ENCODE measurements at regions not wholly inside any gene's neighbourhood (a gene's known extent, or its start where the extent isn't known, plus 50 kb on each side); places are given as distances from the start of the nearest gene placed in this dataset.

- no peaks in the 10 kb centered on the region for H3K36me3 ChIP-seq
- TF ChIP-seq, protein P1, sequence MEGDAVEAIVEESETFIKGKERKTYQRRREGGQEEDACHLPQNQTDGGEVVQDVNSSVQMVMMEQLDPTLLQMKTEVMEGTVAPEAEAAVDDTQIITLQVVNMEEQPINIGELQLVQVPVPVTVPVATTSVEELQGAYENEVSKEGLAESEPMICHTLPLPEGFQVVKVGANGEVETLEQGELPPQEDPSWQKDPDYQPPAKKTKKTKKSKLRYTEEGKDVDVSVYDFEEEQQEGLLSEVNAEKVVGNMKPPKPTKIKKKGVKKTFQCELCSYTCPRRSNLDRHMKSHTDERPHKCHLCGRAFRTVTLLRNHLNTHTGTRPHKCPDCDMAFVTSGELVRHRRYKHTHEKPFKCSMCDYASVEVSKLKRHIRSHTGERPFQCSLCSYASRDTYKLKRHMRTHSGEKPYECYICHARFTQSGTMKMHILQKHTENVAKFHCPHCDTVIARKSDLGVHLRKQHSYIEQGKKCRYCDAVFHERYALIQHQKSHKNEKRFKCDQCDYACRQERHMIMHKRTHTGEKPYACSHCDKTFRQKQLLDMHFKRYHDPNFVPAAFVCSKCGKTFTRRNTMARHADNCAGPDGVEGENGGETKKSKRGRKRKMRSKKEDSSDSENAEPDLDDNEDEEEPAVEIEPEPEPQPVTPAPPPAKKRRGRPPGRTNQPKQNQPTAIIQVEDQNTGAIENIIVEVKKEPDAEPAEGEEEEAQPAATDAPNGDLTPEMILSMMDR (IDR thresholded peaks at IDR 0.05; ENCODE audit: low read depth, low read length) = no peak
- peaks cover 9% of the 10 kb centered on the region for H3K4me1 ChIP-seq (ENCODE audit: low read depth)
- no peak overlapping the region for H3K27ac ChIP-seq
- H3K9me3 ChIP-seq (ENCODE audit: low read depth) = no peaks in the 10 kb centered on the region
- DNase-seq (ENCODE audit: low read depth in 1 of 2, low spot score in 1 of 2) = no peak
- H3K27me3 ChIP-seq = no peaks in the 10 kb centered on the region
- H3K4me3 ChIP-seq = no peak overlapping the region
These were observed 133.1 kb upstream of the SFSWAP start for GRCh38 chr12:131577766-131578165.

- no peaks in the 10 kb centered on the region for H3K9me3 ChIP-seq (ENCODE audit: low read depth)
These were observed 131.9 kb upstream of the SFSWAP start for GRCh38 chr12:131578828-131579470.

DNA sequence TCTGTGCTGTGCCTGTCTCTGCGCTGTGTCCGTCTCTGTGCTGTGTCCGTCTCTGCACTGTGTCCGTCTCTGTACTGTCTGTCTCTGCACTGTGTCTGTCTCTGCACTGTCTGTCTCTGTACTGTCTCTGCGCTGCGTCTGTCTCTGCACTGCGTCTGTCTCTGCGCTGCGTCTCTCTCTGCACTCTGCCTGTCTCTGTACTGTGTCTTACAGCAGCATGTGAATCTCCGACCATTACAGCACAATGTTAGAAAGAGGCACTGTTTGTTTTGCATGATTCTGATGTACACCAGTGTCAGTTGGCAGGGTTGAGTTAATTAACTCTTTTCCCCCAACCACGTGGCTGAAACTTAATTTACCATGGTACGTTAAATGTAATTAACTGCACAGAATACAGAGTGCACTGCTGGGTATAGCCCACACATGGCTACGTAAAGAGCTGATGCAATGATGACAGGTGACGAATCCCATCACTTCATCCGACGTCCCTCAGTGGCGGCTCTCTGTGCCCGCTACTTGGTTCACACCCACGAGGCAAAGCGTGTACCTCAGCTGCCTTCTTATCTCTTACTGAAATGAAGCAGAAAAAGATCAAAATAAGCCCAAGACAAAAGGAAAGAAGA is 127.7 kb upstream of the SFSWAP start:
- TF ChIP-seq, protein P1 (IDR thresholded peaks at IDR 0.05; ENCODE audit: low read depth, low read length) = no peak
- Histone ChIP-seq H3K27ac (no peak overlapping the region), H3K4me3 (no peak overlapping the region)

More at GRCh38 chr12:131578828-131579470, 131.9 kb upstream of the SFSWAP start:
- Histone ChIP-seq H3K27me3 (no peaks in the 10 kb centered on the region), H3K36me3 (no peaks in the 10 kb centered on the region), H3K4me3 (no peak overlapping the region), H3K27ac (no peak overlapping the region), H3K4me1 (ENCODE audit: low read depth) (peaks cover 9% of the 10 kb centered on the region)
- no peak for DNase-seq (ENCODE audit: low read depth in 1 of 2, low spot score in 1 of 2)
- TF ChIP-seq, protein P1 (IDR thresholded peaks at IDR 0.05; ENCODE audit: low read depth, low read length) = no peak

GRCh38 chr12:131586269-131586668 is 124.6 kb upstream of the SFSWAP start:
- Histone ChIP-seq H3K27me3 (no peaks in the 10 kb centered on the region), H3K27ac (no peak overlapping the region), H3K36me3 (no peaks in the 10 kb centered on the region), H3K4me1 (ENCODE audit: low read depth) (no peaks in the 10 kb centered on the region), H3K4me3 (no peak overlapping the region), H3K9me3 (ENCODE audit: low read depth) (no peaks in the 10 kb centered on the region)
- TF ChIP-seq, protein P1 (IDR thresholded peaks at IDR 0.05; ENCODE audit: low read depth, low read length) = no peak
- no peak for DNase-seq (ENCODE audit: low read depth in 1 of 2, low spot score in 1 of 2)

More for the DNA sequence above, 127.7 kb upstream of the SFSWAP start:
- H3K27me3 ChIP-seq = no peaks in the 10 kb centered on the region
- no peaks in the 10 kb centered on the region for H3K36me3 ChIP-seq
- no peak for DNase-seq (ENCODE audit: low read depth in 1 of 2, low spot score in 1 of 2)
- H3K4me1 ChIP-seq (ENCODE audit: low read depth) = peaks cover 5% of the 10 kb centered on the region
- H3K9me3 ChIP-seq (ENCODE audit: low read depth) = no peaks in the 10 kb centered on the region

DNA sequence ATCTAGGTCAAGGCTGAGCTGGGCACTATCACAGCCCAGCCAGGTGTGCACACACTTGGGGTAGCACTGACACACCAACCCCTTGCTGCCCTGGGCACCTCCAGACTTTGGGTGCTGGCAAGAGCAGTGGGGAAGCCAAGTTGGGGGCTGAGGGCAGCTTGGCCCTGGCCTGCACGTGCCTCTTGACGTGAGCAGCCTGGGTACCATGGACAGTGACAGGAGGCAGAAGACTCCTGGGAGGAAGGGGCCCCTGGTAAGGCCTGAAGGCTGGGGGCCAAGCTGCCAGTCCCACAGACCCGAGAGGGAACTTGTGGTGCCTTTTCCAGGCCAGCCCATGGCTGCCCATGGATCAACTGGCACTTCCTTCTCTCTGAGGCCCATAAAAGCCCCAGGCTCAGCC is 124.1 kb upstream of the SFSWAP start:
- TF ChIP-seq, protein P1 (IDR thresholded peaks at IDR 0.05; ENCODE audit: low read depth, low read length) = no peak
- Histone ChIP-seq H3K9me3 (ENCODE audit: low read depth) (no peaks in the 10 kb centered on the region), H3K4me3 (no peak overlapping the region), H3K4me1 (ENCODE audit: low read depth) (no peaks in the 10 kb centered on the region), H3K27me3 (no peaks in the 10 kb centered on the region), H3K27ac (no peak overlapping the region), H3K36me3 (no peaks in the 10 kb centered on the region)
- peak in 1 of 2 donors; percentile 36 for DNase-seq (ENCODE audit: low read depth in 1 of 2, low spot score in 1 of 2)
